ENCODE measurements at regions not wholly inside any gene's neighbourhood (a gene's known extent, or its start where the extent isn't known, plus 50 kb on each side); places are given as distances from the start of the nearest gene placed in this dataset.

- no peak for ATAC-seq (ENCODE audit: insufficient number of reproducible peaks, low FRiP score, low read depth)
- Histone ChIP-seq H3K4me1 (ENCODE audit: control insufficient read depth in 1 of 2, low read depth in 2 of 2) (no peaks in the 10 kb centered on the region), H3K27me3 (replicated peaks; ENCODE audit: insufficient read depth) (no peaks in the 10 kb centered on the region), H3K4me3 (no peak overlapping the region), H3K9me3 (no peaks in the 10 kb centered on the region), H3K36me3 (no peaks in the 10 kb centered on the region), H3K27ac (no peak overlapping the region)
- TF ChIP-seq CTCF (IDR thresholded peaks at IDR 0.05) = no peak
- DNase-seq (ENCODE audit: low spot score) = no peak
These were observed 746.6 kb downstream of the LRFN5 start for GRCh38 chr14:42353315-42353714.

GRCh38 chr14:42335918-42336317, 729.2 kb downstream of the LRFN5 start:
- DNase-seq (ENCODE audit: low spot score) (no peak), ATAC-seq (ENCODE audit: insufficient number of reproducible peaks, low FRiP score, low read depth) (no peak)
- H3K9me3 ChIP-seq = no peaks in the 10 kb centered on the region
- H3K36me3 ChIP-seq = no peaks in the 10 kb centered on the region
- no peak overlapping the region for H3K27ac ChIP-seq
- H3K4me3 ChIP-seq = no peak overlapping the region
- H3K4me1 ChIP-seq (ENCODE audit: control insufficient read depth in 1 of 2, low read depth in 2 of 2) = no peaks in the 10 kb centered on the region
- no peaks in the 10 kb centered on the region for H3K27me3 ChIP-seq (replicated peaks; ENCODE audit: insufficient read depth)
- no peak for TF ChIP-seq CTCF (IDR thresholded peaks at IDR 0.05)

- Histone ChIP-seq H3K27me3 (replicated peaks; ENCODE audit: insufficient read depth) (no peaks in the 10 kb centered on the region), H3K9me3 (no peaks in the 10 kb centered on the region), H3K4me3 (no peak overlapping the region), H3K4me1 (ENCODE audit: control insufficient read depth in 1 of 2, low read depth in 2 of 2) (no peaks in the 10 kb centered on the region), H3K36me3 (no peaks in the 10 kb centered on the region), H3K27ac (no peak overlapping the region)
- no peak for TF ChIP-seq CTCF (IDR thresholded peaks at IDR 0.05)
- DNase-seq (ENCODE audit: low spot score) (no peak), ATAC-seq (ENCODE audit: insufficient number of reproducible peaks, low FRiP score, low read depth) (no peak)
These were observed 728.3 kb downstream of the LRFN5 start for GRCh38 chr14:42334931-42335330.

- ATAC-seq (ENCODE audit: insufficient number of reproducible peaks, low FRiP score, low read depth) (no peak), DNase-seq (ENCODE audit: low spot score) (no peak)
- H3K4me1 ChIP-seq (ENCODE audit: control insufficient read depth in 1 of 2, low read depth in 2 of 2) = no peaks in the 10 kb centered on the region
- no peak overlapping the region for H3K4me3 ChIP-seq
- no peaks in the 10 kb centered on the region for H3K9me3 ChIP-seq
- no peak overlapping the region for H3K27ac ChIP-seq
- TF ChIP-seq CTCF (IDR thresholded peaks at IDR 0.05) = no peak
- H3K36me3 ChIP-seq = no peaks in the 10 kb centered on the region
- no peaks in the 10 kb centered on the region for H3K27me3 ChIP-seq (replicated peaks; ENCODE audit: insufficient read depth)
These were observed 716.8 kb downstream of the LRFN5 start for GRCh38 chr14:42323426-42323825.

- Histone ChIP-seq H3K27ac (no peak overlapping the region), H3K36me3 (no peaks in the 10 kb centered on the region), H3K27me3 (replicated peaks; ENCODE audit: insufficient read depth) (no peaks in the 10 kb centered on the region), H3K4me1 (ENCODE audit: control insufficient read depth in 1 of 2, low read depth in 2 of 2) (no peaks in the 10 kb centered on the region), H3K9me3 (no peaks in the 10 kb centered on the region), H3K4me3 (no peak overlapping the region)
- ATAC-seq (ENCODE audit: insufficient number of reproducible peaks, low FRiP score, low read depth) = no peak
- TF ChIP-seq CTCF (IDR thresholded peaks at IDR 0.05) = no peak
- no peak for DNase-seq (ENCODE audit: low spot score)
These were observed 716.0 kb downstream of the LRFN5 start for GRCh38 chr14:42322531-42323284.

Measured in thoracic aorta (tissue), 2 donors.